T-cell (primary cell): ENCODE measurements at regions not wholly inside any gene's neighbourhood (a gene's known extent, or its start where the extent isn't known, plus 50 kb on each side); places are given as distances from the start of the nearest gene placed in this dataset.

Source experiments
- ATAC-seq, 4 experiments: fragments of 200-7000 bp in 3 of 4; fragments of 150-1000 bp in 1 of 4; cut with Tn5 transposase; replicated peaks in 1 of 4; 1 replicate in 3 of 4; 2 replicates in 1 of 4; pipeline ENCODE4 v1.10.0; 2021; ENCODE audit warnings: moderate library complexity in 3 of 4, mild to moderate bottlenecking in 2 of 4, moderate number of reproducible peaks in 1 of 4
- CTCF ChIA-PET, 2 donors: fragments of 300-600 bp; sonication (Branson Sonifier 250); formaldehyde crosslinking; loops; one replicate each; lab custom pipeline; 2022; ENCODE audit warnings: antibody characterized with exemption in 2 of 2; lab: Charles Lee
- POLR2A ChIA-PET, 2 donors: fragments of 300-600 bp; sonication (Branson Sonifier 250); formaldehyde crosslinking; loops; one replicate each; lab custom pipeline; 2022; ENCODE audit warnings: antibody characterized with exemption in 2 of 2; lab: Charles Lee
- DNase-seq, 35 experiments: peaks; one replicate each; pipeline versions ENCODE4 v3.0.0 to v3.0.0-alpha.2; 2013 to 2023
- H3K27ac ChIP-seq: one replicate; pipeline ENCODE4 v1.5.1; 2013; ENCODE audit warnings: low read length
- H3K27me3 ChIP-seq, 2 experiments: replicated peaks in 1 of 2; 1 replicate in 1 of 2; 2 replicates in 1 of 2; pipeline versions ENCODE4 v1.6.1 to v1.7.0; 2013; ENCODE audit warnings: low read length in 1 of 2, mixed read lengths in 1 of 2; ENCODE audit not compliant: control insufficient read depth in 2 of 2, insufficient read depth in 2 of 2; ENCODE audit errors: extremely low read depth in 1 of 2
- H3K36me3 ChIP-seq, 2 donors: 1 replicate in 1 of 2; 2 replicates in 1 of 2; pipeline versions ENCODE4 v1.6.1 to v1.7.0; 2013; ENCODE audit warnings: low read length in 1 of 2; ENCODE audit not compliant: control insufficient read depth in 2 of 2, insufficient read depth in 1 of 2; ENCODE audit errors: extremely low read depth in 1 of 2
- H3K4me1 ChIP-seq, 2 experiments: 1 replicate in 1 of 2; 2 replicates in 1 of 2; pipeline versions ENCODE4 v1.6.1 to v1.7.0; 2013; ENCODE audit warnings: low read length in 2 of 2, mixed read lengths in 1 of 2; ENCODE audit not compliant: insufficient read depth in 2 of 2, control insufficient read depth in 1 of 2; ENCODE audit errors: extremely low read depth in 1 of 2
- H3K4me3 ChIP-seq, 2 donors: 1 replicate in 1 of 2; 2 replicates in 1 of 2; pipeline versions ENCODE4 v1.5.1 to v1.7.0; 2013; ENCODE audit warnings: mild to moderate bottlenecking in 2 of 2, low read length in 1 of 2, moderate library complexity in 1 of 2; ENCODE audit not compliant: control insufficient read depth in 1 of 2; ENCODE audit errors: extremely low read depth in 1 of 2
- H3K9me3 ChIP-seq: 2 replicates; pipeline ENCODE4 v1.7.0; 2013
- H3K27ac Mint-ChIP-seq, 2 donors: one replicate each; pipeline ENCODE4 v1.8.0; 2020 to 2021; ENCODE audit warnings: mild to moderate bottlenecking in 2 of 2, mixed read lengths in 2 of 2
- H3K27me3 Mint-ChIP-seq, 2 donors: one replicate each; pipeline ENCODE4 v1.8.0; 2021 to 2022; ENCODE audit warnings: mixed read lengths in 2 of 2
- H3K36me3 Mint-ChIP-seq: one replicate; pipeline ENCODE4 v1.8.0; 2021; ENCODE audit warnings: mixed read lengths
- H3K4me1 Mint-ChIP-seq, 3 donors: one replicate each; pipeline ENCODE4 v1.8.0; 2020 to 2022; ENCODE audit warnings: mixed read lengths in 3 of 3, mild to moderate bottlenecking in 1 of 3
- H3K4me3 Mint-ChIP-seq, 3 donors: one replicate each; pipeline ENCODE4 v1.8.0; 2020 to 2022; ENCODE audit warnings: mild to moderate bottlenecking in 3 of 3, mixed read lengths in 3 of 3, moderate library complexity in 3 of 3
- H3K9me3 Mint-ChIP-seq, 3 donors: one replicate each; pipeline ENCODE4 v1.8.0; 2020 to 2022; ENCODE audit warnings: mixed read lengths in 3 of 3
- WGBS: methylation state at CpG from one replicate; pipeline ENCODE4 v1.1.5; 2013; ENCODE audit warnings: missing lambda C conversion rate; ENCODE audit not compliant: insufficient coverage; 5-methylcytosine and 5-hydroxymethylcytosine counted together

GRCh38 chr7:20267482-20267881 lies 50.3 kb upstream of the MACC1 start:
- Mint-ChIP-seq H3K36me3 (no peaks in the 10 kb centered on the region), H3K4me1 (no peaks in the 10 kb centered on the region), H3K9me3 (no peaks in the 10 kb centered on the region), H3K4me3 (no peak overlapping the region), H3K27ac (no peak overlapping the region), H3K27me3 (no peaks in the 10 kb centered on the region)
- Histone ChIP-seq H3K27ac (no peak overlapping the region), H3K4me1 (no peaks in the 10 kb centered on the region), H3K27me3 (no peaks in the 10 kb centered on the region), H3K36me3 (no peaks in the 10 kb centered on the region), H3K9me3 (no peaks in the 10 kb centered on the region), H3K4me3 (no peak overlapping the region)
- POLR2A ChIA-PET = no interaction called here
- ATAC-seq (no peak), DNase-seq (peak in 2 of 35 experiments; percentile 1)
- WGBS = 0% methylated on average over 2 of the region's 4 CpGs
- CTCF ChIA-PET = no interaction called here

GRCh38 chr7:20268824-20269223 lies 51.6 kb upstream of the MACC1 start:
- no peaks in the 10 kb centered on the region for H3K9me3 Mint-ChIP-seq
- no peaks in the 10 kb centered on the region for H3K4me1 Mint-ChIP-seq
- POLR2A ChIA-PET = no interaction called here
- WGBS = no CpG with 5 or more reads among the region's 1 CpG
- H3K27me3 ChIP-seq = no peaks in the 10 kb centered on the region
- DNase-seq (no peak), ATAC-seq (no peak)
- no peaks in the 10 kb centered on the region for H3K9me3 ChIP-seq
- H3K36me3 Mint-ChIP-seq = no peaks in the 10 kb centered on the region
- H3K36me3 ChIP-seq = no peaks in the 10 kb centered on the region
- no peak overlapping the region for H3K4me3 Mint-ChIP-seq
- no peak overlapping the region for H3K27ac ChIP-seq
- no peaks in the 10 kb centered on the region for H3K4me1 ChIP-seq
- H3K27ac Mint-ChIP-seq = no peak overlapping the region
- H3K27me3 Mint-ChIP-seq = no peaks in the 10 kb centered on the region
- no peak overlapping the region for H3K4me3 ChIP-seq
- CTCF ChIA-PET = no interaction called here

- no peaks in the 10 kb centered on the region for H3K27me3 Mint-ChIP-seq
- DNase-seq = no peak
- no peaks in the 10 kb centered on the region for H3K4me1 Mint-ChIP-seq
- H3K4me3 ChIP-seq = no peak overlapping the region
- no peaks in the 10 kb centered on the region for H3K36me3 Mint-ChIP-seq
- H3K4me3 Mint-ChIP-seq = no peak overlapping the region
- ChIA-PET POLR2A (no interaction called here), CTCF (no interaction called here)
- ATAC-seq = no peak
- H3K27ac Mint-ChIP-seq = no peak overlapping the region
- no peaks in the 10 kb centered on the region for H3K27me3 ChIP-seq
- no peaks in the 10 kb centered on the region for H3K9me3 ChIP-seq
- no peaks in the 10 kb centered on the region for H3K4me1 ChIP-seq
- no peak overlapping the region for H3K27ac ChIP-seq
- no peaks in the 10 kb centered on the region for H3K9me3 Mint-ChIP-seq
- H3K36me3 ChIP-seq = no peaks in the 10 kb centered on the region
These were observed 52.5 kb upstream of the MACC1 start for GRCh38 chr7:20269726-20270125.

- Histone ChIP-seq H3K27ac (no peak overlapping the region), H3K9me3 (no peaks in the 10 kb centered on the region), H3K36me3 (no peaks in the 10 kb centered on the region), H3K27me3 (no peaks in the 10 kb centered on the region), H3K4me1 (no peaks in the 10 kb centered on the region), H3K4me3 (no peak overlapping the region)
- Mint-ChIP-seq H3K27ac (no peak overlapping the region), H3K36me3 (no peaks in the 10 kb centered on the region), H3K27me3 (no peaks in the 10 kb centered on the region), H3K4me3 (no peak overlapping the region), H3K4me1 (no peaks in the 10 kb centered on the region), H3K9me3 (no peaks in the 10 kb centered on the region)
- ChIA-PET POLR2A (no interaction called here), CTCF (no interaction called here)
- 89% methylated on average over 2 of the region's 2 CpGs for WGBS
- ATAC-seq (no peak), DNase-seq (no peak)
These were observed 53.2 kb upstream of the MACC1 start for GRCh38 chr7:20270371-20270770.

GRCh38 chr7:20270867-20271266 lies 53.7 kb upstream of the MACC1 start:
- Mint-ChIP-seq H3K27ac (no peak overlapping the region), H3K9me3 (no peaks in the 10 kb centered on the region), H3K4me1 (no peaks in the 10 kb centered on the region), H3K4me3 (no peak overlapping the region), H3K36me3 (no peaks in the 10 kb centered on the region), H3K27me3 (no peaks in the 10 kb centered on the region)
- no peak for DNase-seq
- ChIA-PET CTCF (no interaction called here), POLR2A (no interaction called here)
- no peaks in the 10 kb centered on the region for H3K27me3 ChIP-seq
- WGBS = no CpG with 5 or more reads among the region's 2 CpGs
- no peak overlapping the region for H3K27ac ChIP-seq
- H3K4me1 ChIP-seq = no peaks in the 10 kb centered on the region
- no peaks in the 10 kb centered on the region for H3K9me3 ChIP-seq
- no peaks in the 10 kb centered on the region for H3K36me3 ChIP-seq
- H3K4me3 ChIP-seq = no peak overlapping the region
- no peak for ATAC-seq

- no peak overlapping the region for H3K4me3 Mint-ChIP-seq
- ATAC-seq (no peak), DNase-seq (no peak)
- Histone ChIP-seq H3K9me3 (no peaks in the 10 kb centered on the region), H3K4me1 (no peaks in the 10 kb centered on the region), H3K4me3 (no peak overlapping the region), H3K27ac (no peak overlapping the region), H3K36me3 (no peaks in the 10 kb centered on the region), H3K27me3 (no peaks in the 10 kb centered on the region)
- H3K36me3 Mint-ChIP-seq = no peaks in the 10 kb centered on the region
- POLR2A ChIA-PET = no interaction called here
- H3K4me1 Mint-ChIP-seq = no peaks in the 10 kb centered on the region
- H3K27ac Mint-ChIP-seq = no peak overlapping the region
- CTCF ChIA-PET = no interaction called here
- no peaks in the 10 kb centered on the region for H3K9me3 Mint-ChIP-seq
- no CpG with 5 or more reads among the region's 1 CpG for WGBS
- H3K27me3 Mint-ChIP-seq = no peaks in the 10 kb centered on the region
These were observed 55.1 kb upstream of the ITGB8 start for GRCh38 chr7:20275637-20276036.

GRCh38 chr7:20276705-20277472 lies 53.8 kb upstream of the ITGB8 start:
- 100% methylated on average over 1 of the region's 2 CpGs for WGBS
- DNase-seq = no peak
- Histone ChIP-seq H3K4me1 (no peaks in the 10 kb centered on the region), H3K36me3 (no peaks in the 10 kb centered on the region), H3K9me3 (no peaks in the 10 kb centered on the region), H3K27me3 (no peaks in the 10 kb centered on the region), H3K27ac (no peak overlapping the region), H3K4me3 (no peak overlapping the region)
- ATAC-seq = peak in 2 of 4 experiments; percentile 24 to 39
- no peak overlapping the region for H3K27ac Mint-ChIP-seq
- POLR2A ChIA-PET = interaction anchor here in 1 of 2 donors (0.6 kb wide), 1 partner anchor 1576 kb away, joined by 9 read pairs; no protein-coding TSS in a partner anchor
- no peaks in the 10 kb centered on the region for H3K36me3 Mint-ChIP-seq
- CTCF ChIA-PET = no interaction called here
- no peaks in the 10 kb centered on the region for H3K27me3 Mint-ChIP-seq
- H3K9me3 Mint-ChIP-seq = no peaks in the 10 kb centered on the region
- H3K4me3 Mint-ChIP-seq = no peak overlapping the region
- no peaks in the 10 kb centered on the region for H3K4me1 Mint-ChIP-seq
